Mammary epithelial cell (primary cell): ENCODE measurements at regions not wholly inside any gene's neighbourhood (a gene's known extent, or its start where the extent isn't known, plus 50 kb on each side); places are given as distances from the start of the nearest gene placed in this dataset.

Experiments used
- EZH2 ChIP-seq: IDR thresholded peaks from 2 replicates; pipeline ENCODE4 v1.6.1; 2012; ENCODE audit warnings: low read length, inconsistent platforms, borderline replicate concordance
- TF ChIP-seq, protein P1 (sequence below), 2 donors: IDR thresholded peaks in 1 of 2; conservative IDR thresholded peaks in 1 of 2; 2 replicates each; pipeline ENCODE4 v1.5.1; 2011 to 2012; ENCODE audit warnings: inconsistent platforms in 2 of 2, low read length in 2 of 2, mild to moderate bottlenecking in 2 of 2, control low read depth in 1 of 2, low read depth in 1 of 2; ENCODE audit not compliant: insufficient read depth in 1 of 2; ENCODE audit errors: extremely low read depth in 1 of 2

DNA sequence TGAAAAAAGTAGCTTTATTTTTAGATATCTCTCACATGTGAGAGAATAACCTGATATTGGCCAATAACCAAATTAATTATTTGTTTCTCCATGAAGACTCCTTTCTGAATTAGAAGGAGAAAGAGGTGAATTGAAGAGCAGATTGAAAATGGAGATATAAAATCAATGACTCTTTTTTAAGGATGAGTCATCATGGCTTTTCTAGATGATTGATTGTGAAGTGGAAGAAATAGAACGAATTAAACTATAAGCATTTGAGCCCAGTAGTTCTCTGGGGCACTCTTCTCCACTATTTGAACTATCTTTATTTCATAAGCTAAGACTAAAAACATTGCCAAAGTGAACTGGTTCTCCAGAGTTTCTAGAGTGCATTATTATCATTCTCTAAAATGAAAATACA lies 137.2 kb upstream of the EDNRA start:
- TF ChIP-seq, protein P1, sequence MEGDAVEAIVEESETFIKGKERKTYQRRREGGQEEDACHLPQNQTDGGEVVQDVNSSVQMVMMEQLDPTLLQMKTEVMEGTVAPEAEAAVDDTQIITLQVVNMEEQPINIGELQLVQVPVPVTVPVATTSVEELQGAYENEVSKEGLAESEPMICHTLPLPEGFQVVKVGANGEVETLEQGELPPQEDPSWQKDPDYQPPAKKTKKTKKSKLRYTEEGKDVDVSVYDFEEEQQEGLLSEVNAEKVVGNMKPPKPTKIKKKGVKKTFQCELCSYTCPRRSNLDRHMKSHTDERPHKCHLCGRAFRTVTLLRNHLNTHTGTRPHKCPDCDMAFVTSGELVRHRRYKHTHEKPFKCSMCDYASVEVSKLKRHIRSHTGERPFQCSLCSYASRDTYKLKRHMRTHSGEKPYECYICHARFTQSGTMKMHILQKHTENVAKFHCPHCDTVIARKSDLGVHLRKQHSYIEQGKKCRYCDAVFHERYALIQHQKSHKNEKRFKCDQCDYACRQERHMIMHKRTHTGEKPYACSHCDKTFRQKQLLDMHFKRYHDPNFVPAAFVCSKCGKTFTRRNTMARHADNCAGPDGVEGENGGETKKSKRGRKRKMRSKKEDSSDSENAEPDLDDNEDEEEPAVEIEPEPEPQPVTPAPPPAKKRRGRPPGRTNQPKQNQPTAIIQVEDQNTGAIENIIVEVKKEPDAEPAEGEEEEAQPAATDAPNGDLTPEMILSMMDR (conservative IDR thresholded peaks at IDR 0.05 in 1 of 2, IDR thresholded peaks at IDR 0.05 in 1 of 2; ENCODE audit: extremely low read depth in 1 of 2, insufficient read depth in 1 of 2, low read depth in 1 of 2, low read length in 2 of 2), result no peak
- no peak for TF ChIP-seq EZH2
